ENCODE measurements at regions not wholly inside any gene's neighbourhood (a gene's known extent, or its start where the extent isn't known, plus 50 kb on each side); places are given as distances from the start of the nearest gene placed in this dataset.

DNA sequence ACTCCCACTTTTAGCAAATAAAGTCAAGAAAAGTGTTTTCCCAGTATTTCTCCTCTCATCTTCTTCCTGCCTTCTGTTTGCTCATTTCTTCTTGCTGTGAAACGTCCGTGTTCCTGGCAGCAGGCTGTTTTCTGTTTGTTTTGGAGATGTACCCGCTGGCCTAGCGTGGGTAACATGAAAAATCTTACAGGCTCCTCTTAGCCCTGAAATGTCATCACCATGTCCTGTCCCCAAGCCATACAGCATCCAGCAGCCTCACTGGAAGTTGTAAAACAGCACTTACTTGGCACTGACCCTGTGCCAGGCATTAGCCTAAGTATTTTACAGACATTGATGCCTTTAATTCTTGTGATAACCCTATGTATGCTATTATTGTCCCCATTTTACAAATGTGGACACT lies 371.1 kb downstream of the FOXA2 start:
- TF ChIP-seq, protein P1, sequence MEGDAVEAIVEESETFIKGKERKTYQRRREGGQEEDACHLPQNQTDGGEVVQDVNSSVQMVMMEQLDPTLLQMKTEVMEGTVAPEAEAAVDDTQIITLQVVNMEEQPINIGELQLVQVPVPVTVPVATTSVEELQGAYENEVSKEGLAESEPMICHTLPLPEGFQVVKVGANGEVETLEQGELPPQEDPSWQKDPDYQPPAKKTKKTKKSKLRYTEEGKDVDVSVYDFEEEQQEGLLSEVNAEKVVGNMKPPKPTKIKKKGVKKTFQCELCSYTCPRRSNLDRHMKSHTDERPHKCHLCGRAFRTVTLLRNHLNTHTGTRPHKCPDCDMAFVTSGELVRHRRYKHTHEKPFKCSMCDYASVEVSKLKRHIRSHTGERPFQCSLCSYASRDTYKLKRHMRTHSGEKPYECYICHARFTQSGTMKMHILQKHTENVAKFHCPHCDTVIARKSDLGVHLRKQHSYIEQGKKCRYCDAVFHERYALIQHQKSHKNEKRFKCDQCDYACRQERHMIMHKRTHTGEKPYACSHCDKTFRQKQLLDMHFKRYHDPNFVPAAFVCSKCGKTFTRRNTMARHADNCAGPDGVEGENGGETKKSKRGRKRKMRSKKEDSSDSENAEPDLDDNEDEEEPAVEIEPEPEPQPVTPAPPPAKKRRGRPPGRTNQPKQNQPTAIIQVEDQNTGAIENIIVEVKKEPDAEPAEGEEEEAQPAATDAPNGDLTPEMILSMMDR (IDR thresholded peaks at IDR 0.05), result no peak
- TF ChIP-seq POLR2A (IDR thresholded peaks at IDR 0.05), result no peak
